ENCODE measurements at regions not wholly inside any gene's neighbourhood (a gene's known extent, or its start where the extent isn't known, plus 50 kb on each side); places are given as distances from the start of the nearest gene placed in this dataset.
"Not testable (repeated sequence)": the region's sequence is repeated elsewhere in the genome, so short reads cannot be mapped to it uniquely, and the experiment has no call there.

- DNase-seq (ENCODE audit: low read depth in 4 of 4, low spot score in 3 of 4): no peak
Observed at GRCh38 chr4:16450724-16451123, 224.5 kb upstream of the TAPT1 start.

- no peak for DNase-seq (ENCODE audit: low read depth in 4 of 4, low spot score in 3 of 4)
Observed at GRCh38 chr4:16450031-16450430, 223.8 kb upstream of the TAPT1 start.

- DNase-seq (ENCODE audit: low read depth in 4 of 4, low spot score in 3 of 4): peak; percentile 50 to 77 (median 63)
Observed at GRCh38 chr4:16449406-16449805, 223.1 kb upstream of the TAPT1 start.

GRCh38 chr4:16448241-16448840 is 222.1 kb upstream of the TAPT1 start:
- DNase-seq (ENCODE audit: low read depth in 4 of 4, low spot score in 3 of 4): peak in 1 of 4 donors; percentile 18

GRCh38 chr4:16443504-16444088 is 217.3 kb upstream of the TAPT1 start:
- DNase-seq (ENCODE audit: low read depth in 4 of 4, low spot score in 3 of 4): no peak

- no peak for DNase-seq (ENCODE audit: low read depth in 4 of 4, low spot score in 3 of 4)
Observed at GRCh38 chr4:16442296-16442695, 216.0 kb upstream of the TAPT1 start.

GRCh38 chr4:16439768-16440167 is 213.5 kb upstream of the TAPT1 start:
- DNase-seq (ENCODE audit: low read depth in 4 of 4, low spot score in 3 of 4): no peak

GRCh38 chr4:16438986-16439385 is 212.7 kb upstream of the TAPT1 start:
- DNase-seq (ENCODE audit: low read depth in 4 of 4, low spot score in 3 of 4): no peak

GRCh38 chr4:16437836-16438235 is 211.6 kb upstream of the TAPT1 start:
- DNase-seq (ENCODE audit: low read depth in 4 of 4, low spot score in 3 of 4): no peak

- DNase-seq (ENCODE audit: low read depth in 4 of 4, low spot score in 3 of 4): no peak
Observed at GRCh38 chr4:16431866-16432265, 205.6 kb upstream of the TAPT1 start.

- no peak for DNase-seq (ENCODE audit: low read depth in 4 of 4, low spot score in 3 of 4)
Observed at GRCh38 chr4:16418814-16419213, 192.5 kb upstream of the TAPT1 start.

- no peak for DNase-seq (ENCODE audit: low read depth in 4 of 4, low spot score in 3 of 4)
Observed at GRCh38 chr4:16417198-16417597, 190.9 kb upstream of the TAPT1 start.

GRCh38 chr4:16416601-16417000 is 190.3 kb upstream of the TAPT1 start:
- DNase-seq (ENCODE audit: low read depth in 4 of 4, low spot score in 3 of 4): no peak

GRCh38 chr4:16415751-16416150 is 189.5 kb upstream of the TAPT1 start:
- DNase-seq (ENCODE audit: low read depth in 4 of 4, low spot score in 3 of 4): no peak

GRCh38 chr4:16413814-16414555 is 187.7 kb upstream of the TAPT1 start:
- no peak for DNase-seq (ENCODE audit: low read depth in 4 of 4, low spot score in 3 of 4)

- peak in 1 of 4 donors; percentile 52 for DNase-seq (ENCODE audit: low read depth in 4 of 4, low spot score in 3 of 4)
Observed at GRCh38 chr4:16411501-16412085, 185.3 kb upstream of the TAPT1 start.

- not testable (repeated sequence) for DNase-seq (ENCODE audit: low read depth in 4 of 4, low spot score in 3 of 4)
Observed at GRCh38 chr4:16393216-16393615, 166.9 kb upstream of the TAPT1 start.

- DNase-seq (ENCODE audit: low read depth in 4 of 4, low spot score in 3 of 4): no peak
Observed at GRCh38 chr4:16391196-16391595, 164.9 kb upstream of the TAPT1 start.

- DNase-seq (ENCODE audit: low read depth in 4 of 4, low spot score in 3 of 4): no peak
Observed at GRCh38 chr4:16387448-16387847, 161.2 kb upstream of the TAPT1 start.

- DNase-seq (ENCODE audit: low read depth in 4 of 4, low spot score in 3 of 4): no peak
Observed at GRCh38 chr4:16386711-16387320, 160.5 kb upstream of the TAPT1 start.

GRCh38 chr4:16384576-16384975 is 158.3 kb upstream of the TAPT1 start:
- peak in 1 of 4 donors; percentile 25 for DNase-seq (ENCODE audit: low read depth in 4 of 4, low spot score in 3 of 4)

Measured in left renal pelvis (tissue), 4 donors.